Naive thymus-derived CD4-positive, alpha-beta T cell (primary cell): ENCODE measurements at regions not wholly inside any gene's neighbourhood (a gene's known extent, or its start where the extent isn't known, plus 50 kb on each side); places are given as distances from the start of the nearest gene placed in this dataset.
"Not testable (repeated sequence)": the region's sequence is repeated elsewhere in the genome, so short reads cannot be mapped to it uniquely, and the experiment has no call there.

Source experiments
- ATAC-seq: fragments of 150-1000 bp; cut with Tn5 transposase; 2 replicates; pipeline ENCODE4 v1.10.0; 2021; ENCODE audit warnings: mild to moderate bottlenecking, moderate library complexity
- CTCF ChIA-PET: fragments of 350-600 bp; sonication (Branson Sonifier 250); formaldehyde crosslinking; loops from one replicate; lab custom pipeline; 2021; ENCODE audit warnings: antibody characterized with exemption; lab: Charles Lee
- POLR2A ChIA-PET: fragments of 350-600 bp; sonication (Branson Sonifier 250); formaldehyde crosslinking; loops from one replicate; lab custom pipeline; 2021; ENCODE audit warnings: antibody characterized with exemption, inconsistent platforms; lab: Charles Lee
- DNase-seq, 9 donors: peaks; one replicate each; pipeline versions ENCODE4 v3.0.0 to v3.0.0-alpha.2; 2020 to 2022; ENCODE audit warnings: mixed read lengths in 1 of 9
- H3K27ac ChIP-seq: one replicate; pipeline ENCODE4 v1.7.0; 2013; ENCODE audit warnings: mild to moderate bottlenecking, low read depth, low read length, moderate library complexity
- H3K27me3 ChIP-seq, 2 donors: one replicate each; pipeline ENCODE4 v1.7.0; 2013; ENCODE audit warnings: low read length in 2 of 2, mild to moderate bottlenecking in 2 of 2, moderate library complexity in 2 of 2; ENCODE audit not compliant: control insufficient read depth in 2 of 2, insufficient read depth in 2 of 2
- H3K36me3 ChIP-seq, 3 experiments: 1 replicate in 2 of 3; 2 replicates in 1 of 3; pipeline ENCODE4 v1.7.0; 2013; ENCODE audit warnings: low read length in 3 of 3, mild to moderate bottlenecking in 3 of 3, moderate library complexity in 1 of 3; ENCODE audit not compliant: insufficient read depth in 3 of 3, control insufficient read depth in 2 of 3
- H3K4me1 ChIP-seq, 2 donors: one replicate each; pipeline ENCODE4 v1.7.0; 2013; ENCODE audit warnings: low read length in 2 of 2, mild to moderate bottlenecking in 2 of 2, moderate library complexity in 1 of 2; ENCODE audit not compliant: control insufficient read depth in 2 of 2, insufficient read depth in 2 of 2
- H3K4me3 ChIP-seq: 2 replicates; pipeline ENCODE4 v1.7.0; 2013; ENCODE audit warnings: mild to moderate bottlenecking, low read length
- H3K9me3 ChIP-seq, 3 experiments: 1 replicate in 2 of 3; 2 replicates in 1 of 3; pipeline ENCODE4 v1.7.0; 2013; ENCODE audit warnings: low read length in 3 of 3; ENCODE audit not compliant: control insufficient read depth in 2 of 3
- H3K27ac Mint-ChIP-seq, 9 donors: one replicate each; pipeline ENCODE4 v1.8.0; 2020 to 2022; ENCODE audit warnings: mixed read lengths in 9 of 9, mild to moderate bottlenecking in 8 of 9, moderate library complexity in 5 of 9, inconsistent platforms in 2 of 9
- H3K27me3 Mint-ChIP-seq, 5 donors: one replicate each; pipeline ENCODE4 v1.8.0; 2021 to 2022; ENCODE audit warnings: mixed read lengths in 5 of 5, mild to moderate bottlenecking in 1 of 5
- H3K36me3 Mint-ChIP-seq, 5 donors: one replicate each; pipeline ENCODE4 v1.8.0; 2020 to 2022; ENCODE audit warnings: mixed read lengths in 5 of 5, mild to moderate bottlenecking in 3 of 5, inconsistent platforms in 1 of 5
- H3K4me1 Mint-ChIP-seq, 7 donors: one replicate each; pipeline ENCODE4 v1.8.0; 2020 to 2022; ENCODE audit warnings: mixed read lengths in 7 of 7, mild to moderate bottlenecking in 3 of 7, inconsistent platforms in 1 of 7
- H3K4me3 Mint-ChIP-seq, 10 donors: one replicate each; pipeline ENCODE4 v1.8.0; 2020 to 2022; ENCODE audit warnings: mild to moderate bottlenecking in 10 of 10, mixed read lengths in 10 of 10, moderate library complexity in 6 of 10, inconsistent platforms in 2 of 10
- H3K9me3 Mint-ChIP-seq, 11 donors: one replicate each; pipeline ENCODE4 v1.8.0; 2020 to 2022; ENCODE audit warnings: mixed read lengths in 11 of 11, mild to moderate bottlenecking in 4 of 11, inconsistent platforms in 1 of 11, moderate library complexity in 1 of 11
- intact Hi-C, 2 donors: fragments of 100-400 bp; cut with micrococcal nuclease; formaldehyde crosslinking; loops; one replicate each; pipeline ENCODE4 v1.15.1; 2023

- POLR2A ChIA-PET, intact Hi-C loops, ATAC-seq: not testable (repeated sequence)
Measured at GRCh38 chr2:87174454-87174853, 152.8 kb upstream of the PLGLB1 start.

GRCh38 chr2:87183373-87183772 lies 161.7 kb upstream of the PLGLB1 start:
- intact Hi-C loops, H3K4me1 ChIP-seq, H3K4me3 Mint-ChIP-seq, H3K27me3 Mint-ChIP-seq, POLR2A ChIA-PET, ATAC-seq, CTCF ChIA-PET, H3K36me3 Mint-ChIP-seq, H3K9me3 ChIP-seq, H3K36me3 ChIP-seq, H3K9me3 Mint-ChIP-seq, H3K27me3 ChIP-seq, H3K27ac ChIP-seq, H3K4me3 ChIP-seq, DNase-seq, H3K4me1 Mint-ChIP-seq, H3K27ac Mint-ChIP-seq: not testable (repeated sequence)

More at GRCh38 chr2:87174454-87174853, 152.8 kb upstream of the PLGLB1 start:
- H3K27me3 Mint-ChIP-seq, H3K27me3 ChIP-seq, H3K9me3 Mint-ChIP-seq, H3K36me3 Mint-ChIP-seq, H3K36me3 ChIP-seq, H3K4me3 Mint-ChIP-seq, CTCF ChIA-PET, H3K4me3 ChIP-seq, H3K27ac Mint-ChIP-seq, H3K27ac ChIP-seq, H3K9me3 ChIP-seq, DNase-seq, H3K4me1 ChIP-seq, H3K4me1 Mint-ChIP-seq: not testable (repeated sequence)

GRCh38 chr2:87184260-87184659 lies 162.6 kb upstream of the PLGLB1 start:
- DNase-seq, H3K36me3 Mint-ChIP-seq, H3K27me3 ChIP-seq, H3K27ac ChIP-seq, H3K27ac Mint-ChIP-seq, H3K9me3 Mint-ChIP-seq, H3K4me3 Mint-ChIP-seq, POLR2A ChIA-PET, H3K4me1 ChIP-seq, H3K9me3 ChIP-seq, H3K4me3 ChIP-seq, H3K36me3 ChIP-seq, CTCF ChIA-PET, H3K4me1 Mint-ChIP-seq, H3K27me3 Mint-ChIP-seq, intact Hi-C loops, ATAC-seq: not testable (repeated sequence)

GRCh38 chr2:87189214-87189613 lies 167.6 kb upstream of the PLGLB1 start:
- intact Hi-C loops, ATAC-seq: not testable (repeated sequence)

GRCh38 chr2:87193336-87193735 lies 171.7 kb upstream of the PLGLB1 start:
- H3K27me3 Mint-ChIP-seq, H3K4me3 Mint-ChIP-seq, H3K4me1 Mint-ChIP-seq, DNase-seq, H3K4me1 ChIP-seq, H3K27me3 ChIP-seq, H3K36me3 ChIP-seq, H3K4me3 ChIP-seq, H3K9me3 Mint-ChIP-seq, intact Hi-C loops, POLR2A ChIA-PET, H3K9me3 ChIP-seq, CTCF ChIA-PET, H3K27ac ChIP-seq, H3K27ac Mint-ChIP-seq, H3K36me3 Mint-ChIP-seq: not testable (repeated sequence)
- ATAC-seq = peak; percentile 70

More at GRCh38 chr2:87189214-87189613, 167.6 kb upstream of the PLGLB1 start:
- H3K9me3 ChIP-seq, H3K4me1 Mint-ChIP-seq, H3K4me3 ChIP-seq, H3K4me3 Mint-ChIP-seq, H3K27me3 ChIP-seq, H3K36me3 Mint-ChIP-seq, CTCF ChIA-PET, H3K27me3 Mint-ChIP-seq, H3K9me3 Mint-ChIP-seq, POLR2A ChIA-PET, H3K36me3 ChIP-seq, H3K4me1 ChIP-seq, H3K27ac Mint-ChIP-seq, H3K27ac ChIP-seq, DNase-seq: not testable (repeated sequence)

- POLR2A ChIA-PET, H3K9me3 ChIP-seq, H3K36me3 ChIP-seq, H3K27ac Mint-ChIP-seq, H3K9me3 Mint-ChIP-seq, DNase-seq, H3K4me3 ChIP-seq, H3K4me1 Mint-ChIP-seq, intact Hi-C loops, H3K27me3 Mint-ChIP-seq, ATAC-seq, H3K27me3 ChIP-seq, H3K36me3 Mint-ChIP-seq, H3K4me1 ChIP-seq, CTCF ChIA-PET, H3K27ac ChIP-seq, H3K4me3 Mint-ChIP-seq: not testable (repeated sequence)
Measured at GRCh38 chr2:87194254-87194999, 172.8 kb upstream of the PLGLB1 start.

GRCh38 chr2:87196720-87197388 lies 175.2 kb upstream of the PLGLB1 start:
- H3K36me3 ChIP-seq, DNase-seq, intact Hi-C loops, H3K4me3 Mint-ChIP-seq, H3K9me3 ChIP-seq, H3K9me3 Mint-ChIP-seq, H3K4me1 ChIP-seq, H3K27ac ChIP-seq, H3K27ac Mint-ChIP-seq, H3K27me3 Mint-ChIP-seq, H3K36me3 Mint-ChIP-seq, ATAC-seq, H3K4me1 Mint-ChIP-seq, H3K4me3 ChIP-seq, CTCF ChIA-PET, H3K27me3 ChIP-seq, POLR2A ChIA-PET: not testable (repeated sequence)
